Neural progenitor cell (in vitro differentiated cells): ENCODE measurements at regions not wholly inside any gene's neighbourhood (a gene's known extent, or its start where the extent isn't known, plus 50 kb on each side); places are given as distances from the start of the nearest gene placed in this dataset.

Source experiments
- DNase-seq: peaks from one replicate; pipeline ENCODE4 v3.0.0-alpha.2; 2016; ENCODE audit warnings: low spot score
- H2AFZ ChIP-seq: fragments of 200-600 bp; sonication (generic); replicated peaks from 2 replicates; pipeline ENCODE4 v1.6.1; 2016; ENCODE audit warnings: antibody characterized with exemption
- H3F3A ChIP-seq: fragments of 200-600 bp; sonication (generic); 2 replicates; pipeline ENCODE4 v1.6.1; 2016; ENCODE audit warnings: antibody characterized with exemption, low read depth
- H3K27ac ChIP-seq: fragments of 200-600 bp; sonication (generic); 2 replicates; pipeline ENCODE4 v1.5.1; 2016; ENCODE audit warnings: mild to moderate bottlenecking
- H3K27me3 ChIP-seq: fragments of 200-600 bp; sonication (generic); 2 replicates; pipeline ENCODE4 v1.6.1; 2016; ENCODE audit warnings: mild to moderate bottlenecking, moderate library complexity
- H3K36me3 ChIP-seq: fragments of 200-600 bp; sonication (generic); 2 replicates; pipeline ENCODE4 v1.5.1; 2016
- H3K4me1 ChIP-seq: fragments of 200-600 bp; sonication (generic); 2 replicates; pipeline ENCODE4 v1.6.1; 2016; ENCODE audit warnings: mixed run types
- H3K4me2 ChIP-seq: fragments of 200-600 bp; sonication (generic); 2 replicates; pipeline ENCODE4 v1.6.1; 2016
- H3K4me3 ChIP-seq: fragments of 200-600 bp; sonication (generic); 2 replicates; pipeline ENCODE4 v1.5.1; 2016
- H3K79me2 ChIP-seq: fragments of 200-600 bp; sonication (generic); 2 replicates; pipeline ENCODE4 v1.6.1; 2016; ENCODE audit warnings: low read depth
- H3K9ac ChIP-seq: fragments of 200-600 bp; sonication (generic); 2 replicates; pipeline ENCODE4 v1.6.1; 2016
- H3K9me3 ChIP-seq: fragments of 200-600 bp; sonication (generic); 2 replicates; pipeline ENCODE4 v1.5.1; 2016; ENCODE audit warnings: low read depth
- H4K20me1 ChIP-seq: fragments of 200-600 bp; sonication (generic); 2 replicates; pipeline ENCODE4 v1.6.1; 2016; ENCODE audit warnings: low read depth
- H3K27ac Mint-ChIP-seq: 3 replicates; pipeline ENCODE4 v1.8.0; 2021; ENCODE audit warnings: mixed read lengths
- H3K27me3 Mint-ChIP-seq: 2 replicates; pipeline ENCODE4 v1.8.0; 2022; ENCODE audit warnings: low read depth, mild to moderate bottlenecking, inconsistent platforms, moderate library complexity, mixed read lengths; ENCODE audit not compliant: insufficient read depth
- H3K36me3 Mint-ChIP-seq: 3 replicates; pipeline ENCODE4 v1.8.0; 2021; ENCODE audit warnings: mixed read lengths
- H3K4me1 Mint-ChIP-seq: 3 replicates; pipeline ENCODE4 v1.8.0; 2021; ENCODE audit warnings: mixed read lengths
- H3K4me3 Mint-ChIP-seq: 3 replicates; pipeline ENCODE4 v1.8.0; 2021; ENCODE audit warnings: mild to moderate bottlenecking, moderate library complexity, mixed read lengths
- H3K9me3 Mint-ChIP-seq: 3 replicates; pipeline ENCODE4 v1.8.0; 2020; ENCODE audit warnings: mixed read lengths
- CTCF ChIP-seq: fragments of 200-600 bp; sonication (generic); IDR thresholded peaks from 2 replicates; pipeline ENCODE4 v1.5.1; 2017; ENCODE audit warnings: antibody characterized with exemption, mild to moderate bottlenecking
- EZH2 ChIP-seq: fragments of 200-600 bp; sonication (generic); IDR thresholded peaks from 2 replicates; pipeline ENCODE4 v1.6.1; 2017; ENCODE audit warnings: antibody characterized with exemption, mild to moderate bottlenecking, moderate library complexity
- EZH2phosphoT487 ChIP-seq: fragments of 200-600 bp; sonication (generic); IDR thresholded peaks from 2 replicates; pipeline ENCODE4 v1.6.1; 2017; ENCODE audit warnings: antibody characterized with exemption

DNA sequence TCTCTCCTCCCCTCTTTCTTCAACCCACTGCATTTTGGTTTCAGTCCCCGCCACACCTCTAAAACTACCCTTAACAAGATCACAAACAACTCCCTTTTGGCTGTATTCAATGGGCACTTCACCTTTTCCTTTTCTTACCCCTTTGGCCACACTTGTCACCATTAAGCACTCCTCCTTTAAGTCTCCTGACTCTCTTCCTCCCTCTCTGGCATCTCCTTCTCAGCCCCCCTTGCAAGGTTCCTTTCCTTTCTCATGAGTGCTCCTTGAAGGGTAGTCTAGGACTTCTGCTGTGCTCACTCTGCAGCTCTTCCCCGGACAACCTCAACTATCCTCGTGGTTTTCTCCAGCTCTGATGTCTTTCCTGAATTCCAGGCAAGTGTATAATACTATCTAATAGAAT is 103.7 kb downstream of the RPL22L1 start:
- Mint-ChIP-seq H3K4me3 (no peak overlapping the region), H3K4me1 (peaks cover 12% of the 10 kb centered on the region), H3K27me3 (peaks cover 3% of the 10 kb centered on the region), H3K9me3 (no peaks in the 10 kb centered on the region), H3K27ac (no peak overlapping the region), H3K36me3 (no peaks in the 10 kb centered on the region)
- no peak overlapping the region for H3K27ac ChIP-seq
- H3F3A ChIP-seq, result no peaks in the 10 kb centered on the region
- no peak overlapping the region for H3K9ac ChIP-seq
- H3K79me2 ChIP-seq, result no peaks in the 10 kb centered on the region
- no peak for TF ChIP-seq EZH2
- no peak for TF ChIP-seq CTCF
- no peak for TF ChIP-seq EZH2phosphoT487
- H3K36me3 ChIP-seq, result no peaks in the 10 kb centered on the region
- H2AFZ ChIP-seq, result no peak overlapping the region
- no peak overlapping the region for H3K4me2 ChIP-seq
- H3K4me1 ChIP-seq, result no peaks in the 10 kb centered on the region
- H3K27me3 ChIP-seq, result no peaks in the 10 kb centered on the region
- H3K9me3 ChIP-seq, result no peaks in the 10 kb centered on the region
- H4K20me1 ChIP-seq, result no peaks in the 10 kb centered on the region
- DNase-seq, result no peak
- H3K4me3 ChIP-seq, result no peak overlapping the region

GRCh38 chr3:170765419-170766078 is 104.4 kb downstream of the RPL22L1 start:
- no peaks in the 10 kb centered on the region for H3K79me2 ChIP-seq
- no peaks in the 10 kb centered on the region for H3K4me1 ChIP-seq
- H2AFZ ChIP-seq, result no peak overlapping the region
- no peaks in the 10 kb centered on the region for H3K9me3 ChIP-seq
- no peaks in the 10 kb centered on the region for H3K9me3 Mint-ChIP-seq
- no peak overlapping the region for H3K4me3 ChIP-seq
- H4K20me1 ChIP-seq, result no peaks in the 10 kb centered on the region
- no peak overlapping the region for H3K27ac ChIP-seq
- no peaks in the 10 kb centered on the region for H3F3A ChIP-seq
- H3K36me3 ChIP-seq, result no peaks in the 10 kb centered on the region
- no peak for DNase-seq
- H3K4me3 Mint-ChIP-seq, result no peak overlapping the region
- TF ChIP-seq CTCF (no peak), EZH2phosphoT487 (no peak), EZH2 (no peak)
- H3K36me3 Mint-ChIP-seq, result no peaks in the 10 kb centered on the region
- no peak overlapping the region for H3K9ac ChIP-seq
- no peaks in the 10 kb centered on the region for H3K27me3 ChIP-seq
- H3K27ac Mint-ChIP-seq, result no peak overlapping the region
- peaks cover 3% of the 10 kb centered on the region for H3K27me3 Mint-ChIP-seq
- H3K4me1 Mint-ChIP-seq, result peaks cover 14% of the 10 kb centered on the region
- no peak overlapping the region for H3K4me2 ChIP-seq

DNA sequence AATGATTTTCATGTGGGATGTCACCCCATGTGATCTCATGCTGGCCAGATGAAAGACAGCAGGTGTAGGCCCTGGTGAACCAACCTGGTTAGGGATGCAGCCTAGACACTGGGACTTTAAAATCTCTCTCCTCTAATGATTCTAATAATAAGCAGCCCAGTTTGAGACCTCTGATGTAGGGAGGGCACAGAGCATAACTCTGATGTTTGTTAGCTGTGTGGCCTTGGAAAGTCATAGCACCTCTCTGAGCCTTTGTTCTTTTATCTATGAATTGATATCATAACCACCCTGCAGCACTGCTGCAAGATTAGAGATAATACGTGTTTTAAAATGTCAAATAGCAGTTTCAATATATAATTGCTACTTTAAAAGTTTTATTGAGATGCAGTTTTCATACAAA is 106.0 kb downstream of the RPL22L1 start:
- Mint-ChIP-seq H3K27me3 (no peaks in the 10 kb centered on the region), H3K4me1 (peaks cover 17% of the 10 kb centered on the region), H3K27ac (no peak overlapping the region), H3K4me3 (no peak overlapping the region), H3K9me3 (no peaks in the 10 kb centered on the region), H3K36me3 (no peaks in the 10 kb centered on the region)
- Histone ChIP-seq H3K4me3 (no peak overlapping the region), H3K4me2 (no peak overlapping the region), H3K36me3 (no peaks in the 10 kb centered on the region), H3K9me3 (no peaks in the 10 kb centered on the region), H3K9ac (no peak overlapping the region), H3F3A (no peaks in the 10 kb centered on the region), H2AFZ (no peak overlapping the region), H3K27ac (no peak overlapping the region), H4K20me1 (no peaks in the 10 kb centered on the region), H3K79me2 (no peaks in the 10 kb centered on the region), H3K27me3 (no peaks in the 10 kb centered on the region), H3K4me1 (no peaks in the 10 kb centered on the region)
- no peak for TF ChIP-seq CTCF
- TF ChIP-seq EZH2phosphoT487, result no peak
- no peak for TF ChIP-seq EZH2
- no peak for DNase-seq
